DMS153 treated with DMSO at 0.1 percent for 48 hours (cell line): ENCODE measurements at regions not wholly inside any gene's neighbourhood (a gene's known extent, or its start where the extent isn't known, plus 50 kb on each side); places are given as distances from the start of the nearest gene placed in this dataset.
A peak's percentile ranks its signal among the peaks of the same experiment; 100 is the strongest.
"Not testable (repeated sequence)": the region's sequence is repeated elsewhere in the genome, so short reads cannot be mapped to it uniquely, and the experiment has no call there.

ENCODE experiments used
- DNase-seq: peaks from one replicate; lab custom pipeline; 2025; ENCODE audit not compliant: unreplicated experiment; lab: John Stamatoyannopoulos, UW

DNA sequence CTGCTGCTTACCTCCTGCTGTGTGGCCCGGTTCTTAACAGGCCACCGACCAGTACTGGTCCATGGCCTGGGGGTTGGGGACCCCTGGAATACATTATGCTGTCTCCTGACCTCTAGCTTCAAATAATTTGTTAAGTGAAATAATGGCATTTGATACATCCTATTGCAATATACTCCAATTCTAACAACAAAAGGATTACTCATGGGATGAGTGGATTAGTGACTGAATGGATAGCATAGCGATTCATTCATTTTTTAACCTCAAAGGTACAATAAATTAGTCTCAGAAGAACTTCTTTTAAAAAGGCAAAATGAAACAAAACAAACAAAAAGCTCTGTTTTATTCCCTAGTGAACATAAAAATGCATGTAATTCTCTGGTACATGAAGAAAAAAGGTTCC, 147.9 kb upstream of the PKP2 start:
- DNase-seq: no peak

DNA sequence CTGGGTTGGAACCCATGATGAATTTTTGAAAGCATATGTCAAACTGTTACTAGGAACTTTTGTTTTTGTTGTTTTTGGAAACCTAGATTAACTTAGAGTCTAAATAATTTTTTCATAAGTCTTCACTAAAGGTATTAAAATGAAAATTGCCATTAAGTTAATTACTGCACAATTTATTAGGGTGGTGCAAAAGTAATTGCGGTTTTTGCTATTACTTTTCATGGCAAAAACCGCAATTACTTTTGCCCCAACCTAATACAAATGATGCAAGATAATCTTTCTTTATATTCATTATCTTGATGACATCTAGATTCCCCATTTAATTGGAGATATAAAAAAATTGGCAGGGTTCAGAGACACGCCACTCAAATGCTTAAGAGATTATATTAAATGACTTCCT, 145.0 kb upstream of the PKP2 start:
- DNase-seq: no peak

DNA sequence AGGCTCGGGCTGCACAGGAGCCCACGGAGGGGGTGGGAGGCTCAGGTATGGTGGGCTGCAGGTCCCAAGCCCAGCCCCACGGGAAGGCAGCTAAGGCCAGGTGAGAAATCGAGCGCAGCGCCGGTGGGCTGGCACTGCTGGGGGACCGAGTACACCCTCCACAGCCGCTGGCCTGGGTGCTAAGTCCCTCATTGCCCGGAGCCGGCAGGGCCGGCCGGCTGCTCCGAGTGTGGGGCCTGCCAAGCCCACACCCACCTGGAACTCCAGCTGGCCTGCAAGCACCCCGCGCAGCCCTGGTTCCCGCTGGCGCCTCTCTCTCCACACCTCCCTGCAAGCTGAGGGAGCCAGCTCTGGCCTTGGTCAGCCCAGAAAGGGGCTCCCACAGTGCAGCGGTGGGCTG, 137.4 kb upstream of the PKP2 start:
- not testable (repeated sequence) for DNase-seq

DNA sequence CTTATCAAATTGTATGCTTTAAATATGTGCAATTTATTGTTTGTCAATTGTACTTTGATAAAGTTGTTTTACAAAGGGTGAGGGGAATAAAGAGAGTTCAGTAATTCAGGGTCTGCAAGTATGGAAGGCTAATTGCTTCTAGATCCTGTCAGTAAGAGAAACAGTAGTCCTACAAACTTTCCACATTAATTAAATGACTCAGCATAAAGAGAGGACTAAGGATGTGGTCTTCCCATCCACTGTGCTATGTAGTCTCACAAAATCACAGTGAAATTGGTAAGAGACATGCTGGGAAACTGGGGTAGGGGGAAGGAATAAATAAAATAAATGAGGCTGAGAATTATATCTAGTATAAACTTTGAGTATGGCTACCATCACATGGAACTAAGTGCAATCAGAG, 130.2 kb upstream of the PKP2 start:
- no peak for DNase-seq

DNA sequence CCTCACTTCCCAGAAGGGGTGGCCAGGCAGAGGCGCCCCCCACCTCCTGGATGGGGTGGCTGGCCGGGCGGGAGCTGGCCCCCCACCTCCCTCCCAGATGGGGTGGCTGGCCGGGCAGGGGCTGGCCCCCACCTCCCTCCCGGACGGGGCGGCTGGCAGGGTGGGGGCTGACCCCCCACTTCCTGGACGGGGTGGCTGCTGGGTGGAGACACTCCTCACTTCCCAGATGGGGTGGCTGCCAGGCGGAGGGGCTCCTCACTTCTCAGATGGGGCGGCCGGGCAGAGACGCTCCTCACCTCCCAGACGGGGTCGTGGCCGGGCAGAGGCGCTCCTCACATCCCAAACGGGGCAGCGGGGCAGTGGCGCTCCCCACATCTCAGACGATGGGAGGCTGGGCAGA, 126.1 kb upstream of the PKP2 start:
- DNase-seq: not testable (repeated sequence)

DNA sequence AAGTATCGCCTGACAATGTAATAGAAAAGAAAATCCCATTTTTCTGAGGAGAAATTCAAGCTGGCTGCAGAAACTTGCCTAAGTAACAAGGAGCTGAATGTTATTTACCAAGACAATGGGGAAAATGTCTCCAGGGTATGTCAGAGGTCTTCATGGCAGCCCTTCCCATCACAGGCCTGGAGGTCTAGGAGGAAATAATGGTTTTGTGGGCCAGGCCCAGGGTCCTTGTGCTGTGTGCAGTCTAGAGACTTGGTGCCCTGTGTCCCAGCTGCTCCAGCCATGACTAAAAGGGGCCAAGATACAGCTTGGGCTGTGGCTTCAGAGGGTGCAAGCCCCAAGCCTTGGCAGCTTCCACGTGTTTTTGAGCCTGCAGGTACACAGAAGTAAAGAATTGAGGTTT, 120.5 kb upstream of the PKP2 start:
- not testable (repeated sequence) for DNase-seq

DNA sequence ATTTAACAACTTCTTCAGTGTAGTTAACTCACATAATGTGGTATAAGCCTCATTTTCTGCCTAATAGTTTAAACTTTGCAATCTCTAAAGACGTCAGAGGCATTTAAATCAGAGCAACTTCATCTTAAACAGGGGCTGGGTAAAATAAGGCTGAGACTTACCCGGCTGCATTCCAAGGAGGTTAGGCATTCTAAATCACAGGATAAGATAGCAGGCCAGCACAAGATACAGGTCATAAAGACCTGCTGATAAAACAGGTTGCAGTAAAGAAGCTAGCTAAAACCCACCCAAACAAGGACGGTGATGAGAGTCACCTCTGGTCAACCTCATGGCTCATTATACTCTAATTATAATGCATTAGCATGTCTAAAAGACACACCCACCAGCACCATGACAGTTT, 115.6 kb upstream of the PKP2 start:
- no peak for DNase-seq

DNA sequence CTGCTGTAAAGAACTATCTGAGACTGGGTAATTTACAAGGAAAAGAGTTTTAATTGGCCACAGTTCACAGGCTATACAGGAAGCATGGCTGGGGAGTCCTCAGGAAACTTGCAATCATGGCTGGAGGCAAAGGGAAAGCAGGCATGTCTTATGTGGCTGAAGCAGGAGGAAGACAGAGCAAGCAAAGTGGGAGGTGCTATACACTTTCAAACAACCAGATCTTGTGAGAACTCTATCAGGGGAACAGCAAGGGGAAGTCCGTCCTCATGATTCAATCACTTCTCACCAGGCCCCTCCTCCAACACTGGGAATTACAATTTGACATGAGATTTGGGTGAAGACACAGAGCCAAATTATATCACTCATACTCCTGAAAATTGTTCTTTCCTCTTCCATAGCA, 109.5 kb upstream of the PKP2 start:
- DNase-seq: no peak

DNA sequence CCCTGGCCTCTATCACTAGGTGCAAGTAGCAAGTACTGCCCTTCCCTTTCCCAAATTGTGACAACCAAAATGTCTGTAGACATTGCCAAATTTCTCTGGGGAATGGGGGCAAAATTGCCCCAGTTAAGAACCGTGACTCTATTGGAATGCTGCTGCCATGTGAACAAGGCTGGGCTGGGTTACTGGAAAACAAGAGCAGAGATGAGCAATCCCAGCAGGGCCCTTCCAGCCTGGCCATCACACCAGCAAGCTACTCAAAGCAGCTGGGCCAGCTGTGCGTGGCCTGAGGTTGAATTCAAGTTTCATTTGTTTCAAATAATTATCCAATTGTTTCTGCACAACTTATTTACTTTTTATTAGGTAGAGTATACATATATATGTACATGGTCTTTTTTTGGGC, 103.4 kb upstream of the PKP2 start:
- no peak for DNase-seq

DNA sequence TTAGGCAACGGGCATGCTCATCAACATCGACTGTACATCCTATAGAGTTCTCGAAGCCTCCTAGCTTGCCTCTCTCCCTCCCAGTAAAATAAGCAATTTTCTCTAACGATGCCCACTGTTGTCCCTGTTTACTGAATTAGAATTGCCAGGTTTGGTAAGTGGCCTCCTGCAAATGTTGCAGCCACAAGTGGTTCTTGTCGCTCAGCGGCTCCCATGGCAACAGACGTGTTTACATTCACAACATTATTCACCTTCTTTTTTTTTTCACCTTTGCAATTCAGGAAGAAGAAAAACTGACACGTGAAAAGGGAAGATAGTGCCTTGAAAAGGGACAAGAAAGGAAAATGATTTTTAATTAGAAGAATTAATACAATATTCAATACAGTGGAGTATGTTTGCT, 100.9 kb upstream of the PKP2 start:
- DNase-seq: peak; percentile 69

DNA sequence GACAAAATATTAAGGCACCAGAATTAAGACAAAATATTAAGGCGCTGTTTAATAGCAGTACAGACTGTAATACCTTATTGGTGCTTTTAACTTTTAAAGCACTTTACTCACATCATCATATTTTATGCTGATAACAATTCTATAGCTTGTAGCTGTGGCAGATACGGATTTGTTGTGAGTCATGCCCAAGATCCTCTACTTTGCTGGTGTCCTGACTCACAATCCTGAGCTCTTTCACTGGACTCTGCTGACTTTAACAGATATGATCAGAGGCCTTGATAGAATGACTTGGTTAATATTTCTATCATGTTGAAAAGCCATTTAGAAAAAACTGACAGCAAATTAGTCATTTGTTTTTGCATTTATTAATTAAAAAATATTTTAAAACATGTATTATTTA, 99.0 kb upstream of the PKP2 start:
- no peak for DNase-seq

DNA sequence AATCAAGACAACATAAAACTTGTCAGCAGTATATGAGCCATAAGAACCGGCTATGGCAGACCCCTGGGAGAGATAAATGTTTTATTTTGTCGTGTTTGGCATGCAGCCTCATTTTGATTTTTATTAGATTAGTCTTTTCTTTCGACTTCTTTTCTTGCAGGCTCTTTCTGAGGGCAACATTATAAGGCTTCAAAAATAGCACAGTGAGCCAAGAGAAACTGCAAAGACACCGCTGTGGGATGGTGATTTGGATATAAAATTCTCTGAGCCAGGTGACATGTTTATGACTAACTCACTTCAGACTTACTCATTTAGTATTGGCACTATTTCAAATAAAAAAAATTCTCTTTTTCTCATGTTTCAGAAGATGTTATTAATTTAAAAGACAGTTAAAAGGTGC, 96.8 kb upstream of the PKP2 start:
- no peak for DNase-seq

DNA sequence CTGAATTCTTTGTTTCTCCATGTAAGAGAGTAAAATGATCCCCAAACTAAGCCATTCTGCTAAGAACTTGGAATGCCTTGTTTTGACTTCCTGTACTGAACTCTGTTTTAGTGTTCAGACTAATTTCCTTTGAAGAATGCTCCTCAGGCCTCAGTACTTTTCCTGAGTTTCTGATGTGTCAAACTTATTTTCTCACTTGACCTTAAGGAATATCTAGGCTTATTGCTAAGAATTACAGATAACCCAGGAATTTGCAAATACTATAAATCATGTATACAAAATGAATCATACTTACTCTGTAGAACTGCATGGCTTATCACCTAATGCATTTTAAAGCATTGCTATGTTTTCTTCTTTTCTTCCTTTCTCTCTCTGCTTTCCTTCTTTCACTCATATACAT, 93.1 kb upstream of the PKP2 start:
- no peak for DNase-seq

DNA sequence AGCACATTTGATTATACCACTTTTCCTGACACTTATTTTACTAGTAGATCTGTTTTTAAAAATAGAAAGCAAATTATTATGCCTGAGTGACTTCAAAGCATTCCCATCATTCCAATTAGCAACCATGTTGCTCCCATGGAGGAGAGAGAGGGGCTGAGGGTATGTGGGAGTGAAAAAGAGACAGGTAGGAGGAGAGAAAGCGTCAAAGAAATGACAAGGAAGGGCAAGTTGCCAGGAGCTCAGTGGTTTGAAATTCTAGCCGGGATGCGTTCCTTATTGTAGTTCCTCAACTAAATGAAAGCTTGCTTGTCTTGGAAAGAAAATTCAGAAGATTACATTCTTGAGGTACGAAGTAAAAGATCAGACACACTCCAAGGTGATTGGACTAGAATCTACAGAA, 92.4 kb upstream of the PKP2 start:
- DNase-seq: no peak

DNA sequence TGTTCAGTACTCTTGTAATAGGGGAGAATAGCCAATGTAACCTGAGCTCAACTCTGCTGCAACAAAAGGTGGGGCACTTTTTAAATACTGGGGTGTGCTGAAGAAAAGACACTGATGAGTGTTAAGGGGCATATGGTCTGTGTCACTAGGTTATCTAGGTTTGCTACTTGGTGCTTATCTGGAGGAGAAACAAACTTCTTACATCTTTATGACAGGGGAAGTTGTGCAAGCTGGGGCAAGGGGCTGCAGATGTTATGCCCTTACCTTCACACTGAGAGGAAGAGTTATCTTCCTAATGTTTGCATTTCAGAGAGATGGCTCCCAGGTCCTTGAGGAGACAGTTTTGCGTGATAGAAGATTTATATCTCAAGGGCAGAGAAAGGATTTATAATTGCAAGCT, 90.9 kb upstream of the PKP2 start:
- no peak for DNase-seq

DNA sequence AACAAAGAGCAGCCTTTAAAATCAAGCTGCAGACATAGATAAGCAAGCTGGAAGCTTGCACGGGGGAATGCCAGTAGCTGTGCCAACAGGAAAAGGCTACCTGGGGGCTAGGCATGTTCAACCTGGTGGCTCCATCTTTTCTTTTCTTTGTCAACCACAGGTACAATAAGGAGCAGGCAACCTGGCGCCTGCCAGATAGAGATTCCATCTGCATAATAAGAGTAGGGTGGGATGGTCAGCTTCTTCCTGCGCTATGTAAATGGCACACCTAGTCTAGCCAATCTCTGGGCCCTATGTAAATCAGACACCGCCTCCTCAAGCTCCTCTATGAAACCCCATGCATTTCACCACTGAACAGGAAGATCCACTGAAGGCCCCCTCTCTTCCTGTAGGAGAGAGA, 87.4 kb upstream of the PKP2 start:
- no peak for DNase-seq

DNA sequence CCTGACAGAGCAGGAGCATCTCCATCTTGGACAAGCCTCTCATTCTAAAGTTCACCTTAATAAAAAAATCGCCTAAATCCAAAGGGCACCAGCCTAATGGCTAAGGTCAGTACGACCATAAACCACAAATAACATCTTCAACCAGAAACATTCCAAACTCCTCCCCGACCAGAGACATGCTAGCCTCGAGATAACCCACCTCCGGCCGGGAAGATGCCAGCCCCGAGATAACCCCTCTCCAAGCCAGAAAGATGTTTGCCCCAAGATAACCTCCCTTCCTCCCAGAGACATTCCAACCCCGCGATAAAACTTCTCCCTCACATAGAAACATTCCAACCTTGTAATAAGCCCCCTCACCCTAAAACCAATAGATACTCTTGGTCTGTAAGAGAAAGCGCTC, 86.8 kb upstream of the PKP2 start:
- no peak for DNase-seq

DNA sequence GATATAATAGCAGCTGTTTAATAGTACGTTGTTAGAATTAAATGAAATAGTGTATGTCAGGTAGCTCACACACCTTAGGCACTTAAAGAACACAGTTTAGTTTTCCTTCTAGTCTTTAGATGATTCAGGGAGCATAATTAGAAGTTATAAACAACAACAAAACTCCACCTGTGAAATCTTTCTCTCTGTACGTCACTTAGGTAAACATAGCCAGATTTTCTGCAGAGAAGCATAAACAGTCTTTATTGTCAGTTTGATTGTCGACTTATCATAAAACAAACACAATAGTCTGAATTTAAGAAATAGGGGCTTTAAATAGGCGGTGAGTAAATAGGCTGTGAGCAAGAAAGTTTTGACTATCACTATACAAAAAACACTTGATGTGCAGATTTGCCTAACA, 84.6 kb upstream of the PKP2 start:
- DNase-seq: no peak

DNA sequence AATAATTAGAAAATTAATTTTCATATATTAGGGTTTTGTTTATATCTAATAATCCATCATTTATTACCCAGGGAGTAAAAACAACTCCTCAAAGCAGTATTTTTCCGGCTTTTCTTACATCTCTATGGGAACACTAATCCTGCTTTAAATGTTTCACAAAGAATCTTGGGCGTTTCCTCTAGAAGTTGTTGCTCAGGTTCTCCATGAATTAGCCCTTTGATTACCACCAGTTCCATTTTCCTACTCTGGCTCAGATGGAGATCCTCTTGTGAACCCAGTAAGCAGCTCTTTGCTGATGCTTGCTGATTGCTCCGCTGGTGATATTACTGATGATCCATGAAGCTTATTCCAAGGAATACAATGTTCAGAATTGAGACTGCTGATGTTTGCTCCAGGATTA, 78.5 kb upstream of the PKP2 start:
- no peak for DNase-seq

DNA sequence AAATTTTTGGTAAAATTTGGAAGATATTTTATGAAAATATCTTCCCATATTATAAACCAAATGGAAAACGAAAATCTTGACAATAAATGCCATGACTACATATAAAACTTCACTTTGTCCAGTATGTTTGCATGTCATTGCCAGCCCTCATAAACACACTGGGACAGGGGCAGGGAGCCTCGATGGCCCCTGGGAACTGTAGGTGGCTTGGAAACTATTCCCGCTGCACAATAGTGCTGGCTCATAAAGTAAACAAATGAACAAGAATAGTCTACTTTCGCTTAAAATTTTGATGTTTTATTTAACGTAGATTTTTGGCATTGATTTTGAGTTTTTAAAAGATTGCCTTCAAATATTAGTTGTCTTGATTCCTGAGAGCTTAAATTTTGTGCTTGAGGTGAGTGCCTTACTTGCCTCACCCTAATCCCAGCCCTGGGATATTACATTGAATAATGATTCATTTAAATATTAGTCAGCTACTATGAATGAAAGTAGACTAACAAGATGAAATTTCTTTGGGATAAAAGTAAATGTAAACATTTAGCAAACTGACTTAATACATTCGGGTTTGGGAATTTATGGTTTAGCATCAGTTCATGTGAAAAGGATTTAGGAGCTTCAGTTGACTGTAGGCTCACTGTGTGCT, 74.0 kb upstream of the PKP2 start:
- DNase-seq: no peak

DNA sequence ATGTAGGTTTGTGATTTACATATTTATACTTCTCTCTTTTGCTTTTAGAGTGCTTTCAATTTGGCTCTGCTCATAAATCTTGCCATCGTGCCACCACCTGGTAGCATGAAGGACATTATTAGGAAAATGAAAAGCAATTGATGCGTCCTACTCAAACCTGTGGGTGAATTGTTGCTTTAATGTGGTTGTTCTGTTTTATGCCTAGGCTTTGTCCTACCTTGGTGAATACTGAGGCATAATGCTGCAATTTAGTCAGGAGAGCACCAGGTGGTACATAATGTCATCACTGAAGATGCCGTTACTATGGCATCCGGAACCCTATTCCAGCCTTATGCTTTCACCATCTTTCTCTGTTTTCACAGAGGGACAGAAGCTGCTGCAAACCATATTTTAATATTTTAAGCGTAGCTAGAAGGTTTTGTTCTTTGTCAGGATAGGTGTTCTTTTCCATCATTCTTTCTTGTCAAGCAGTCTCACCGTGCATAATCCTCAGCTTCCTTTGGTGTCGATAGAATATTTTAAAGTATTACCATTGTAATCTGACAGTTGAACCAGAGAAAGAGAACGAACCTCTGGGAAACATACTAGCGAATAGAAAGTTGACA, 68.5 kb upstream of the PKP2 start:
- DNase-seq: peak; percentile 61

DNA sequence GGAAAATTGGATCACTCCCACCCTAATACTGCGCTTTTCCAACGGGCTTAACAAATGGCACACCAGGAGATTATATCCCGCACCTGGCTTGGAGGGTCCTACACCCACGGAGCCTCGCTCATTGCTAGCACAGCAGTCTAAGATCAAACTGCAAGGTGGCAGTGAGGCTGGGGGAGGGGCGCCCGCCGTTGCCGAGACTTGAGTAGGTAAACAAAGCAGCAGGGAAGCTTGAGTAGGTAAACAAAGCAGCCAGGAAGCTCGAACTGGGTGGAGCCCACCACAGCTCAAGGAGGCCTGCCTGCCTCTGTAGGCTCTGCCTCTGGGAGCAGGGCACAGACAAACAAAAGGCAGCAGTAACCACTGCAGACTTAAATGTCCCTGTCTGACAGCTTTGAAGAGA, 59.8 kb upstream of the PKP2 start:
- not testable (repeated sequence) for DNase-seq

DNA sequence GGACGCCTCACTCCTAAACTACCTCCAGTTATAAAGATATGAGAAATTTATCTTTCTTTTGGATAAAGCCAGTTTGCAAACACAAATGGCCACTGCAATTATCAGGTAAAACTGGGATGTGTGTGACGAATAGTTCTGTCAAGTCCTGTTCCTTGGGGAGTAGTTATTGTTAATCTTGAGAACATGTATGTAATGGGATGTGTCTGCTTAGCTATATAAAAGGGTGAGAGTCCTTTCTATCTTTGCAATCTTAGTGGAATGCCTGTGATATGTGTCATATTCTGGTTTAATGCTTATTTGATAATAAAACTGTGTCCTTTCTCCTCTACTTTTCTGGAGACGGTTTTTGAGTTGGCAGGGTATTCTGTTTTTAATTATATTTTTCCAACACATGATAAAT, 56.1 kb upstream of the PKP2 start:
- DNase-seq: no peak
